RWPE2 (cell line): ENCODE measurements at regions not wholly inside any gene's neighbourhood (a gene's known extent, or its start where the extent isn't known, plus 50 kb on each side); places are given as distances from the start of the nearest gene placed in this dataset.

Experiments
- ATAC-seq: fragments of 200-7000 bp; cut with Tn5 transposase; 3 replicates; pipeline ENCODE4 v1.9.1; 2021; ENCODE audit warnings: low read depth
- DNase-seq: peaks from one replicate; pipeline ENCODE4 v3.0.0-alpha.2; 2020; ENCODE audit warnings: low spot score
- H3K27ac ChIP-seq: fragments of 450-650 bp; 2 replicates; pipeline ENCODE4 v1.5.1; 2017; ENCODE audit warnings: mild to moderate bottlenecking; ENCODE audit not compliant: poor library complexity, severe bottlenecking
- H3K27me3 ChIP-seq: fragments of 250-450 bp; sonication (Bioruptor Pico); 2 replicates; pipeline ENCODE4 v1.5.1; 2021; ENCODE audit warnings: mild to moderate bottlenecking, moderate library complexity; ENCODE audit not compliant: insufficient read depth, poor library complexity, severe bottlenecking
- H3K36me3 ChIP-seq: fragments of 250-450 bp; sonication (Bioruptor Pico); 2 replicates; pipeline ENCODE4 v1.5.1; 2020; ENCODE audit warnings: low read depth, mild to moderate bottlenecking, moderate library complexity
- H3K4me1 ChIP-seq: fragments of 250-450 bp; sonication (Bioruptor Pico); 2 replicates; pipeline ENCODE4 v1.5.1; 2021; ENCODE audit warnings: mild to moderate bottlenecking, moderate library complexity; ENCODE audit not compliant: insufficient read depth, poor library complexity, severe bottlenecking
- H3K4me3 ChIP-seq: fragments of 250-450 bp; sonication (Bioruptor Pico); 2 replicates; pipeline ENCODE4 v1.5.1; 2021; ENCODE audit warnings: mild to moderate bottlenecking, moderate library complexity; ENCODE audit not compliant: severe bottlenecking
- H3K9me3 ChIP-seq: fragments of 250-450 bp; sonication (Bioruptor Pico); 2 replicates; pipeline ENCODE4 v1.5.1; 2021; ENCODE audit warnings: mild to moderate bottlenecking, moderate library complexity; ENCODE audit not compliant: severe bottlenecking
- TF ChIP-seq, protein P1 (sequence below): fragments of 450-650 bp; IDR thresholded peaks from one replicate; pipeline ENCODE4 v1.5.1; 2017; ENCODE audit warnings: mild to moderate bottlenecking, moderate library complexity; ENCODE audit not compliant: poor library complexity, severe bottlenecking

DNA sequence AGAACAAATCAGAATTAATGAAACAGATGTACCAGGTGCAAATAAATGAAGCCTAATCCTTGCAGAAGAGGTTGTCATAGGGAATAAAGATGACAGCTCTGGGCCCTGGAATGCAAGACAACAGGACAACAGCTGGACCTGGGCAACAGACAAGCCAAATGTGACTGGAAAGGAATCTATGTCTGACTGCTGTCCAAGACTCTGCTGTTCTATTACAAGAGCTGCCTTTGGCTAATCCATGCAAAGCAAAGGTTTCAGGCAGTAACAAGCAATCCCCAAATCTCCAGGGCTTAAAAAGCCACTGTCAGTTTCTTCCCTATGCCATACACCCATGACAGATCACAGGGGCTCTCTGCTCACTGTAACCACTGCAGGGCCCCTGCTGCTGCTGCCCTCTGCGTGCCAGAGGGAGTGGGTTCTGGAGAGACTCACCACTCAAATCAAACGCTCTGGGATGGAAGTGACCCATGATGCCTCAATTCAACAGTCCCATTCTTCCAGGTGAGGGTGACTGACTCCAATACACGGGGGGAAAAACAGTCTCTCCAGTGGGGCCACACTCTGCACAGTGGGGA is 218.9 kb upstream of the SFSWAP start:
- Histone ChIP-seq H3K9me3 (no peaks in the 10 kb centered on the region), H3K36me3 (no peaks in the 10 kb centered on the region), H3K27me3 (no peaks in the 10 kb centered on the region), H3K4me1 (no peaks in the 10 kb centered on the region), H3K27ac (no peak overlapping the region), H3K4me3 (no peak overlapping the region)
- ATAC-seq: no peak
- no peak for DNase-seq
- TF ChIP-seq, protein P1, sequence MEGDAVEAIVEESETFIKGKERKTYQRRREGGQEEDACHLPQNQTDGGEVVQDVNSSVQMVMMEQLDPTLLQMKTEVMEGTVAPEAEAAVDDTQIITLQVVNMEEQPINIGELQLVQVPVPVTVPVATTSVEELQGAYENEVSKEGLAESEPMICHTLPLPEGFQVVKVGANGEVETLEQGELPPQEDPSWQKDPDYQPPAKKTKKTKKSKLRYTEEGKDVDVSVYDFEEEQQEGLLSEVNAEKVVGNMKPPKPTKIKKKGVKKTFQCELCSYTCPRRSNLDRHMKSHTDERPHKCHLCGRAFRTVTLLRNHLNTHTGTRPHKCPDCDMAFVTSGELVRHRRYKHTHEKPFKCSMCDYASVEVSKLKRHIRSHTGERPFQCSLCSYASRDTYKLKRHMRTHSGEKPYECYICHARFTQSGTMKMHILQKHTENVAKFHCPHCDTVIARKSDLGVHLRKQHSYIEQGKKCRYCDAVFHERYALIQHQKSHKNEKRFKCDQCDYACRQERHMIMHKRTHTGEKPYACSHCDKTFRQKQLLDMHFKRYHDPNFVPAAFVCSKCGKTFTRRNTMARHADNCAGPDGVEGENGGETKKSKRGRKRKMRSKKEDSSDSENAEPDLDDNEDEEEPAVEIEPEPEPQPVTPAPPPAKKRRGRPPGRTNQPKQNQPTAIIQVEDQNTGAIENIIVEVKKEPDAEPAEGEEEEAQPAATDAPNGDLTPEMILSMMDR: no peak

DNA sequence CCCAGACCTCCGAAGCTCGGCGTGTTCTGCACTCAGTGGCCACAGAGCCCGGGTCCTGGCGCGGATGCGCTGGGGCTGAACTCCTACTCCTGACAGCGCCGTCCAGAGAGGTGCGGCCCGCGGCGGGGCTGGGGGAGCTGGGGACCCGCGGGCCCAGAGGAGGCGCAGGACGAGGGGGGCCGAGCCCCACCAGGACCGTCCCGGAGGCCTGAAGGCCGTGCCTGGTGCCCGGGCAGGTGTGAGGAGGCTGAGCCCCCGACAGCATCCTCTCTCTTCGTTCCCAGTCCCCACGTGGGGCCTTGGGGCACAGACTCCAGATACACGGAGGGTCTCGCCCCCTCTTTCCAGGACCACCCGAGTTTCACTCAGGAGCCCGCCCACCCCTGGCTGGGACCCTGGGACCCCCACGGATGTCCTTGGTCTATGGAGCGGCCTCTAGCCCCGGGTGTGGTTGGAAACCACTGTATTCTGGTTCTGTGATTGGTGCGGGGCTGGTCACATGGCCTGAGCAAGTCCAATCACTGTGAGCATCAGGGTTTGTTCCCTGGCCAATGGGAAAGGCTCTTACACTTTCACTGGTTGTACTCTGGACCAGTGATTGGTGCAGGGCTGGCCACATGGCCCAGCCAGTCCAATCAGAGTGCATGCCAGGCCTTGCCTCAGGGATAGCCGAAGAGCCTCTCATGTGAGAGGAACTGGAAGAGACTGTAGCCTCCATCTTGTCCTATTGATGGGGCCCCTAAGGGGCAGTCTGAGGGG is 217.6 kb upstream of the SFSWAP start:
- TF ChIP-seq, protein P1: no peak
- no peaks in the 10 kb centered on the region for H3K36me3 ChIP-seq
- DNase-seq: no peak
- no peaks in the 10 kb centered on the region for H3K27me3 ChIP-seq
- H3K4me1 ChIP-seq: no peaks in the 10 kb centered on the region
- H3K27ac ChIP-seq: no peak overlapping the region
- no peak overlapping the region for H3K4me3 ChIP-seq
- ATAC-seq: no peak
- no peaks in the 10 kb centered on the region for H3K9me3 ChIP-seq

DNA sequence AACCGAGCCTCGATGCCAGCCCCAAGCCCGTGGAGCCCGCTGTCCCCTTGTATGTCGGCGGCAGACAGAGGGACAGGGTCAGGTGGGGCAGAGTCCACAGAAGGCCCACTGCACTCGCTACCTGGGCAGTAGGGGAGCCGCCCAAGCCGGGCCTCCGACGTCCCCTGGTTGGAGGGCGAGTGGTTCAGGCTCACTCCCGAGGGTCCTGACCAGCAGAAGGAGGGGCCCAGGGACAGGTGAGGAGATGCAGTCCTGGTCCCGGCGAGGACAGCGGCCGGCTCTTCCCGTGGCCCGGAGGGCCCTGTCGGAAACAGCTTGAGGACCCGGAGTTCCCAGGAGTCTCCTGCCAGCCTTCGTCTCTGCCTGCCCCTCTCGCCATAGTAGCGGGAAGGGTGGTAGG is 216.7 kb upstream of the SFSWAP start:
- TF ChIP-seq, protein P1: no peak
- Histone ChIP-seq H3K36me3 (no peaks in the 10 kb centered on the region), H3K9me3 (no peaks in the 10 kb centered on the region), H3K27me3 (no peaks in the 10 kb centered on the region), H3K27ac (no peak overlapping the region), H3K4me1 (no peaks in the 10 kb centered on the region), H3K4me3 (no peak overlapping the region)
- ATAC-seq (no peak), DNase-seq (no peak)

DNA sequence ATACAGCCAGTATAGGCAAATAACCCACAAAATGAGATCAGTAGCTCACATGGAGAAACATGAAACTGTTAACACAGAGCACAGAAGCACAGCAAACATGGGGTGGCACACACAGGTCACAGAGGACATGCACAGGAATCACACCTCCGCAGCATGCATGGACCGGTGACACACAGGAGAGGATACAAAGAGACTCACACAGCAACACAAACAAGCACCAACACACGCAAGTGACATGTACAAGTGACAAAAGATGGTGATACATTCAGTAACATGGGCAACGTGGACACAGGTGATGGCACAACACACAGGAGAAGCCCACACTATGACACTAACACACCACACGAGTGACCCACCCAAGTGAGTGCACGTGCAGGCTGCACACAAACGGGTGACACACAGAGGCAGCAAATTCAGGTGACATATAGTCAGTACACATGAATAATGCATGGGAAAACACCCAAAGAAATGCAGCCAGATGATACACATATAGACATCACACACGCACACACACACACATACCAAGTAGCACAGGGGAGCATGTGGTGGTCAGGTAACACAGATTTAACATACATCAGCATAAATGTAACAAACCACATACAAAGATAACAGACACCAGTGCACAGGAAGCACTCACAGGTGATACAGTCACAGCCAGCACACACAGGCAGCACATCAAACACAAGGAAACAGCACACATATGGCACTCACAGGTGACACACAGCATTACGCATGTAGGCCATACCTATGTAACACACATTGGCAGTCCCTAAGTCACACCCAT is 216.0 kb upstream of the SFSWAP start:
- H3K27ac ChIP-seq: no peak overlapping the region
- DNase-seq: no peak
- H3K4me1 ChIP-seq: no peaks in the 10 kb centered on the region
- H3K36me3 ChIP-seq: no peaks in the 10 kb centered on the region
- H3K4me3 ChIP-seq: no peak overlapping the region
- TF ChIP-seq, protein P1: no peak
- no peaks in the 10 kb centered on the region for H3K27me3 ChIP-seq
- no peaks in the 10 kb centered on the region for H3K9me3 ChIP-seq
- ATAC-seq: no peak
